HepG2 (cell line): ENCODE measurements at regions not wholly inside any gene's neighbourhood (a gene's known extent, or its start where the extent isn't known, plus 50 kb on each side); places are given as distances from the start of the nearest gene placed in this dataset.

Experiments
- ATAC-seq: fragments of 200-7000 bp; cut with Tn5 transposase; 3 replicates; pipeline ENCODE4 v1.9.1; 2020; ENCODE audit warnings: mild to moderate bottlenecking, moderate library complexity
- BruUV-seq: library from RNA; stranded (reverse); fragments of 400-500 nt; replicated peaks from 2 replicates; lab custom pipeline; 2021; lab: Mats Ljungman, UMichigan
- CTCF ChIA-PET: fragments of 300-600 bp; formaldehyde crosslinking; extraction: SDS; loops from one replicate; lab custom pipeline; 2021; ENCODE audit warnings: low total read pairs, inconsistent platforms, low intra/inter-chr PET ratio; lab: Yijun Ruan, JAX
- POLR2A ChIA-PET: fragments of 350-600 bp; sonication (Branson Sonifier 250); formaldehyde crosslinking; loops from one replicate; lab custom pipeline; 2020; ENCODE audit warnings: antibody characterized with exemption, inconsistent platforms; lab: Yijun Ruan, JAX
- DNase-seq: peaks from one replicate; pipeline ENCODE4 v3.0.0-alpha.2; 2015; ENCODE audit warnings: low spot score
- FAIRE-seq: peaks from 3 replicates; lab custom pipeline; 2011; peaks lifted over from hg19 to GRCh38; lab: Jason Lieb, UNC
- H2AFZ ChIP-seq: one replicate; pipeline ENCODE4 v1.6.1; 2011; ENCODE audit warnings: low read length, inconsistent platforms
- H3K27ac ChIP-seq: fragments of 300-600 bp; 3 replicates; pipeline ENCODE4 v1.8.0; 2011; ENCODE audit warnings: mixed run types, mild to moderate bottlenecking, mixed read lengths, low read length, inconsistent platforms; ENCODE audit not compliant: insufficient read depth; ENCODE audit errors: extremely low read length
- H3K27me3 ChIP-seq, 2 experiments: fragments of 200-600 bp in 1 of 2; 2 replicates in 1 of 2; 3 replicates in 1 of 2; pipeline versions ENCODE4 v1.6.0 to v1.8.0; 2011; ENCODE audit warnings: low read length in 2 of 2, mild to moderate bottlenecking in 2 of 2, moderate library complexity in 2 of 2, inconsistent platforms in 1 of 2; ENCODE audit not compliant: insufficient read depth in 2 of 2, control insufficient read depth in 1 of 2
- H3K36me3 ChIP-seq, 2 experiments: fragments of 200-600 bp in 1 of 2; replicated peaks in 1 of 2; 2 replicates in 1 of 2; 3 replicates in 1 of 2; pipeline versions ENCODE4 v1.5.1 to v1.8.0; 2011; ENCODE audit warnings: low read length in 2 of 2, inconsistent platforms in 1 of 2; ENCODE audit not compliant: insufficient read depth in 2 of 2, control insufficient read depth in 1 of 2
- H3K4me1 ChIP-seq: 2 replicates; pipeline ENCODE4 v1.5.1; 2012; ENCODE audit warnings: low read length, inconsistent platforms; ENCODE audit not compliant: insufficient read depth
- H3K4me2 ChIP-seq: 2 replicates; pipeline ENCODE4 v1.6.0; 2011; ENCODE audit warnings: low read depth, low read length, inconsistent platforms
- H3K4me3 ChIP-seq, 3 experiments: fragments of 200-600 bp in 1 of 3; sonication (generic), shearing (Covaris generic) in 1 of 3; replicated peaks in 1 of 3; 2 replicates each; pipeline ENCODE4 v1.5.1; 2011 to 2016; ENCODE audit warnings: low read length in 3 of 3, inconsistent platforms in 2 of 3, low read depth in 2 of 3, mild to moderate bottlenecking in 2 of 3, control low read depth in 1 of 3, mixed read lengths in 1 of 3; ENCODE audit not compliant: insufficient read depth in 1 of 3
- H3K79me2 ChIP-seq: one replicate; pipeline ENCODE4 v1.6.1; 2011; ENCODE audit warnings: low read length, inconsistent platforms; ENCODE audit not compliant: insufficient read depth
- H3K9ac ChIP-seq: 2 replicates; pipeline ENCODE4 v1.6.0; 2011; ENCODE audit warnings: mild to moderate bottlenecking, low read depth, low read length, inconsistent platforms; ENCODE audit not compliant: insufficient read depth
- H3K9me3 ChIP-seq: 2 replicates; pipeline ENCODE4 v1.5.1; 2012; ENCODE audit warnings: mild to moderate bottlenecking, low read length
- H4K20me1 ChIP-seq: 2 replicates; pipeline ENCODE4 v1.6.0; 2011; ENCODE audit warnings: inconsistent platforms, mild to moderate bottlenecking, low read length, moderate library complexity; ENCODE audit not compliant: insufficient read depth
- ADNP ChIP-seq: sonication (generic); formaldehyde crosslinking; IDR thresholded peaks from 2 replicates; pipeline ENCODE4 v1.4.0; 2020; ENCODE audit warnings: missing genetic modification reagents
- ARNT2 ChIP-seq: sonication (generic); formaldehyde crosslinking; IDR thresholded peaks from 2 replicates; pipeline ENCODE4 v1.8.0; 2022; ENCODE audit warnings: mild to moderate bottlenecking, low read depth, missing genetic modification reagents, moderate library complexity
- BHLHE40 ChIP-seq: IDR thresholded peaks from 2 replicates; pipeline ENCODE4 v1.6.1; 2011; ENCODE audit warnings: low read length, improper control_type of control experiment
- CC2D1A ChIP-seq: sonication (generic); formaldehyde crosslinking; IDR thresholded peaks from 2 replicates; pipeline ENCODE4 v1.8.1; 2023; ENCODE audit warnings: mild to moderate bottlenecking, missing genetic modification reagents
- DR1 ChIP-seq: sonication (generic); formaldehyde crosslinking; IDR thresholded peaks from 2 replicates; pipeline ENCODE4 v1.8.0; 2021; ENCODE audit warnings: mild to moderate bottlenecking, missing genetic modification reagents, inconsistent platforms
- ELK4 ChIP-seq: sonication (generic); formaldehyde crosslinking; IDR thresholded peaks from 2 replicates; pipeline ENCODE4 v1.9.0; 2021; ENCODE audit warnings: missing genetic modification reagents, borderline replicate concordance
- MTERF4 ChIP-seq: sonication (generic); formaldehyde crosslinking; IDR thresholded peaks from 2 replicates; pipeline ENCODE4 v1.8.0; 2023; ENCODE audit warnings: mild to moderate bottlenecking, missing genetic modification reagents
- MZF1 ChIP-seq: sonication (generic); formaldehyde crosslinking; IDR thresholded peaks from 2 replicates; pipeline ENCODE4 v1.8.1; 2023; ENCODE audit warnings: mild to moderate bottlenecking, missing genetic modification reagents, borderline replicate concordance
- NFE2L2 ChIP-seq: fragments of 150-350 bp; IDR thresholded peaks from 2 replicates; pipeline ENCODE4 v1.6.1; 2014; ENCODE audit warnings: low read length
- NR2F1 ChIP-seq, 2 experiments: fragments of 450-650 bp in 1 of 2; formaldehyde crosslinking in 1 of 2; IDR thresholded peaks; 2 replicates each; pipeline versions ENCODE4 v1.5.0 to v1.6.1; 2016 to 2020; ENCODE audit warnings: mild to moderate bottlenecking in 1 of 2, missing compliant biosample characterization in 1 of 2, missing genetic modification reagents in 1 of 2, moderate library complexity in 1 of 2
- SRSF4 ChIP-seq: fragments of 200-400 bp; formaldehyde crosslinking; IDR thresholded peaks from one replicate; pipeline ENCODE4 v1.6.1; 2018; ENCODE audit warnings: mild to moderate bottlenecking, low read depth, low read length, moderate library complexity; ENCODE audit not compliant: poor library complexity, severe bottlenecking
- ZBTB39 ChIP-seq: sonication (generic); formaldehyde crosslinking; IDR thresholded peaks from 2 replicates; pipeline ENCODE4 v1.5.0; 2020; ENCODE audit warnings: missing genetic modification reagents
- ZNF230 ChIP-seq: sonication (generic); formaldehyde crosslinking; IDR thresholded peaks from 2 replicates; pipeline ENCODE4 v1.4.0; 2020; ENCODE audit warnings: mild to moderate bottlenecking, missing genetic modification reagents
- ZSCAN21 ChIP-seq: sonication (generic); formaldehyde crosslinking; IDR thresholded peaks from 2 replicates; pipeline ENCODE4 v1.8.0; 2022; ENCODE audit warnings: mild to moderate bottlenecking, missing genetic modification reagents, moderate library complexity, borderline replicate concordance
- WGBS: methylation state at CpG from one replicate; pipeline ENCODE4 v1.1.6; 2017; ENCODE audit warnings: low lambda C conversion rate; 5-methylcytosine and 5-hydroxymethylcytosine counted together
- in situ Hi-C: cut with HindIII; loops from 2 replicates; pipeline ENCODE4 v1.10.0; 2017; ENCODE audit warnings: low pct_unique_long_range_greater_than_20kb; ENCODE audit not compliant: extremely low pct_ligation_motif_present
- intact Hi-C: fragments of 100-400 bp; cut with micrococcal nuclease; formaldehyde crosslinking; loops from one replicate; pipeline ENCODE4 v1.10.0; 2022; ENCODE audit not compliant: unreplicated experiment

- FAIRE-seq (no peak), DNase-seq (no peak), ATAC-seq (no peak)
- Histone ChIP-seq H3K27ac (no peak overlapping the region), H3K9me3 (no peaks in the 10 kb centered on the region), H4K20me1 (no peaks in the 10 kb centered on the region), H2AFZ (no peak overlapping the region), H3K4me1 (no peaks in the 10 kb centered on the region), H3K4me2 (no peak overlapping the region), H3K9ac (no peak overlapping the region), H3K4me3 (no peak overlapping the region), H3K27me3 (no peaks in the 10 kb centered on the region), H3K79me2 (no peaks in the 10 kb centered on the region), H3K36me3 (no peaks in the 10 kb centered on the region)
- TF ChIP-seq MZF1 (CRISPR knock-in tag): no peak
- no peak for TF ChIP-seq NR2F1 (CRISPR knock-in tag; IDR thresholded peaks at IDR 0.05)
- TF ChIP-seq ZNF230 (CRISPR knock-in tag): no peak
- no peak for TF ChIP-seq CC2D1A (CRISPR knock-in tag)
- TF ChIP-seq ELK4: no peak
- no peak for TF ChIP-seq ZBTB39 (CRISPR knock-in tag)
- TF ChIP-seq ZSCAN21: no peak
- no peak for TF ChIP-seq MTERF4 (CRISPR knock-in tag)
- TF ChIP-seq SRSF4: no peak
- no peak for TF ChIP-seq DR1 (CRISPR knock-in tag)
- TF ChIP-seq BHLHE40: no peak
- TF ChIP-seq ADNP: no peak
- no peak for TF ChIP-seq NFE2L2
- no peak for TF ChIP-seq ARNT2 (CRISPR knock-in tag)
- POLR2A ChIA-PET: no interaction called here
- in situ Hi-C loops (no loop called here), intact Hi-C loops (no loop called here)
- no TSS peak for BruUV-seq
- CTCF ChIA-PET: no interaction called here
- 27% methylated on average over 3 of the region's 3 CpGs for WGBS
These were observed 314.7 kb upstream of the GULP1 start for GRCh38 chr2:187976986-187977333.
